Progenitor cell of endocrine pancreas (in vitro differentiated cells): ENCODE measurements at regions not wholly inside any gene's neighbourhood (a gene's known extent, or its start where the extent isn't known, plus 50 kb on each side); places are given as distances from the start of the nearest gene placed in this dataset.

Source experiments
- DNase-seq: peaks from one replicate; pipeline ENCODE4 v3.0.0; 2021; ENCODE audit warnings: low spot score; ENCODE audit not compliant: unreplicated experiment
- H3K27ac Mint-ChIP-seq: 2 replicates; pipeline ENCODE4 v1.8.0; 2021; ENCODE audit warnings: mild to moderate bottlenecking, moderate library complexity, mixed read lengths
- H3K27me3 Mint-ChIP-seq: 2 replicates; pipeline ENCODE4 v1.8.0; 2021; ENCODE audit warnings: mixed read lengths
- H3K36me3 Mint-ChIP-seq: 2 replicates; pipeline ENCODE4 v1.8.0; 2022; ENCODE audit warnings: mixed read lengths; ENCODE audit not compliant: insufficient read depth
- H3K4me1 Mint-ChIP-seq: 2 replicates; pipeline ENCODE4 v1.8.0; 2021; ENCODE audit warnings: low read depth, mixed read lengths
- H3K4me3 Mint-ChIP-seq: 2 replicates; pipeline ENCODE4 v1.8.0; 2021; ENCODE audit warnings: low read depth, mild to moderate bottlenecking, moderate library complexity, mixed read lengths
- H3K9me3 Mint-ChIP-seq: 2 replicates; pipeline ENCODE4 v1.8.0; 2021; ENCODE audit warnings: low read depth, mixed read lengths
- CTCF ChIP-seq: fragments of 200-600 bp; sonication (generic); IDR thresholded peaks from one replicate; pipeline ENCODE4 v1.5.0; 2021; ENCODE audit warnings: antibody characterized with exemption, mild to moderate bottlenecking; ENCODE audit not compliant: unreplicated experiment

GRCh38 chr3:118036215-118036614 is 998.4 kb downstream of the IGSF11 start:
- peaks cover 13% of the 10 kb centered on the region for H3K9me3 Mint-ChIP-seq
- H3K4me3 Mint-ChIP-seq = no peak overlapping the region
- H3K27ac Mint-ChIP-seq = no peak overlapping the region
- H3K36me3 Mint-ChIP-seq = no peaks in the 10 kb centered on the region
- DNase-seq = no peak
- no peaks in the 10 kb centered on the region for H3K27me3 Mint-ChIP-seq
- H3K4me1 Mint-ChIP-seq = no peaks in the 10 kb centered on the region
- TF ChIP-seq CTCF = no peak

GRCh38 chr3:118055381-118055780 is 979.3 kb downstream of the IGSF11 start:
- Mint-ChIP-seq H3K9me3 (peaks cover 7% of the 10 kb centered on the region), H3K27ac (no peak overlapping the region), H3K27me3 (no peaks in the 10 kb centered on the region), H3K4me1 (no peaks in the 10 kb centered on the region), H3K4me3 (no peak overlapping the region), H3K36me3 (no peaks in the 10 kb centered on the region)
- no peak for TF ChIP-seq CTCF
- no peak for DNase-seq

- H3K27me3 Mint-ChIP-seq = no peaks in the 10 kb centered on the region
- no peak for TF ChIP-seq CTCF
- H3K4me1 Mint-ChIP-seq = no peaks in the 10 kb centered on the region
- no peak overlapping the region for H3K4me3 Mint-ChIP-seq
- DNase-seq = no peak
- no peak overlapping the region for H3K27ac Mint-ChIP-seq
- H3K9me3 Mint-ChIP-seq = no peaks in the 10 kb centered on the region
- no peaks in the 10 kb centered on the region for H3K36me3 Mint-ChIP-seq
These were observed 977.6 kb downstream of the IGSF11 start for GRCh38 chr3:118057086-118057485.

GRCh38 chr3:118059096-118059495 is 975.5 kb downstream of the IGSF11 start:
- DNase-seq = no peak
- Mint-ChIP-seq H3K27ac (no peak overlapping the region), H3K4me1 (no peaks in the 10 kb centered on the region), H3K36me3 (no peaks in the 10 kb centered on the region), H3K27me3 (no peaks in the 10 kb centered on the region), H3K4me3 (no peak overlapping the region), H3K9me3 (no peaks in the 10 kb centered on the region)
- no peak for TF ChIP-seq CTCF

GRCh38 chr3:118067439-118067838 is 967.2 kb downstream of the IGSF11 start:
- Mint-ChIP-seq H3K27ac (no peak overlapping the region), H3K4me3 (no peak overlapping the region), H3K36me3 (no peaks in the 10 kb centered on the region), H3K9me3 (no peaks in the 10 kb centered on the region), H3K4me1 (no peaks in the 10 kb centered on the region), H3K27me3 (no peaks in the 10 kb centered on the region)
- no peak for TF ChIP-seq CTCF
- no peak for DNase-seq

GRCh38 chr3:118075873-118076272 is 958.8 kb downstream of the IGSF11 start:
- Mint-ChIP-seq H3K9me3 (peaks cover 10% of the 10 kb centered on the region), H3K27ac (no peak overlapping the region), H3K4me1 (no peaks in the 10 kb centered on the region), H3K4me3 (no peak overlapping the region), H3K36me3 (no peaks in the 10 kb centered on the region), H3K27me3 (no peaks in the 10 kb centered on the region)
- no peak for TF ChIP-seq CTCF
- no peak for DNase-seq
